HG03521 (cell line): ENCODE measurements at regions not wholly inside any gene's neighbourhood (a gene's known extent, or its start where the extent isn't known, plus 50 kb on each side); places are given as distances from the start of the nearest gene placed in this dataset.

Experiments used
- ATAC-seq: cut with Tn5 transposase; IDR thresholded peaks from one replicate; pipeline ENCODE4 v1.9.1; 2021; ENCODE audit warnings: mild to moderate bottlenecking, moderate library complexity; ENCODE audit not compliant: unreplicated experiment

DNA sequence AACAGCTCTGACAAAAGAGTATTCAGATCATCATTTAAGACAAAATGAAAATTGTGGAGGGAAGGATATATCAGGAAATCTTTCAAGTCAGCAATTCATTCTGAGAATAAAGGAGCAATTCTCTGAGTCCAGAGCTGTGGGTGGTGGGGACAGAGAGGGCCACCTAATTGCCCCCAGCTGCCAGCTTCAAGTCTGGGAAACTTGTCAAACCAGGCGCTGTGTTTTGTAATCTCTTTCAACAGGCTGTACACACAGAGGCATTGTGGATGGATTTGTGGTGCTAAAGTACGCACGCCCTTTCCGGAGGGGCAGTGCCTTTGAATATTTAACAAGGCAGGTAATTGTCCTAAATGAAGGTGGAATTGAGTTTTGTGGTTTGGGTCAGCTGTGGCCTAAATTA, 591.1 kb upstream of the BOD1L1 start:
- ATAC-seq: no peak

DNA sequence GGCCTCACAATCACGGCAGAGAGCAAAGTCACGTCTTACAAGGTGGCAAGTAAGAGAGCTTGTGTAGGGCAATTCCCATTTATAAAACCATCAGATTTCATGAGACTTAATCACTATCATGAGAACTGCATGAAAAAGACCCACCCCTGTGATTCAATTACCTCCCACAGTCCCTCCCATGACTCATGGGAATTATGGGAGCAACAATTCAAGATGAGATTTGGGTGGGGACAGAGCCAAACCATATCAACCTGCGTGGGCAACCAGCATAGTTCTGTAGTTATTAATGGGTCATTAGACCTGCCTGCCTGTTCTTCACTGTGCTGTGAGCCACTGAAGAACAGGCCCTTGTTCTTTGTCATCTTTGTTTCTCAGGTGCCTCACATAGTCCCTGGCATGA, 593.7 kb upstream of the BOD1L1 start:
- ATAC-seq: no peak

DNA sequence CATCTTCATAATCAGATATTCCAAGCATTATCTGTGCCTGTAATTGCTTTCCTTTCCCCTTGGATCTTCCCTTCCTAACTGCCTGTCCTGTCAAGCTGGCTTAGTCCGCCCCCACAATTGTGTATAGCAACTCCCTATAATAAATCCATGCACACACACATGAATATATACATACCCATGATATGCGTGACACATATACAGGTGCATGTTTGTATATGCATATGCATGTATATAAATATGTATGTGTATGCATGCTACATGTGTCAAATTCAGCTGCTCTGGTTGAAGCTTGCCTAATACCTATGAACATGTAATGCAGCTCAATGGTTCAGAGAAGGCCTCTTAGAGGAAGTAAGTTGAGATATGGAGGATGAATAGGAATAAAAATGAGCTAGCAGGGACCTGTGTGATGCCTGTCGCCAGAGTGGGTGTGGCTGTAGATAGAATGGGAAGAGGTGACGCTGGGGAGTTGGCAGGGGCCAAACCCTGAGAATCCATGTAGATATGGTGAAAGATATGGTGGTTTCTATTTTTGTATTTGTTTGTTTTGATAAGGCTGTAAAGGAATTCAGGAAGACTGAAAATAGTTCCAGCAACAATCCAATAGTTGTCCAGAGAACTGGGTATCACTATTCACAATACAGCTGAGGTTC, 595.0 kb upstream of the BOD1L1 start:
- no peak for ATAC-seq

DNA sequence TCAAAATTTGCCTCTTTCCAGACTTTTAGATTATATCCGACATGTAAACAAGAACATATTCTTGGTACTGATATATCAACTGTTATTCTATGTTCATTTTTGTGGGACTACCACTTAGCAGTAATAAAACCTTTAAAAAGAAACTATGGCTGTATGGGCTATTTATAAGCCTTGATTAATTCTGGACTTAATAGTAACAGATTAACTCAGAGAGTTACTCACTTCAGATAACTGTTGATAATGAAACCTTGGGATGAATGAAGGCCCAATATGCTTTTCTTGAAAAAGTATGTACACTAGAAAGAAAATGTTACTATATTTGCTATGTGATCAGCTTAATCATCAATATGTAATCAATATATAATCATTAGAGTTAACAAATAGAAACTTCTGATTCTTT, 595.9 kb upstream of the BOD1L1 start:
- no peak for ATAC-seq

DNA sequence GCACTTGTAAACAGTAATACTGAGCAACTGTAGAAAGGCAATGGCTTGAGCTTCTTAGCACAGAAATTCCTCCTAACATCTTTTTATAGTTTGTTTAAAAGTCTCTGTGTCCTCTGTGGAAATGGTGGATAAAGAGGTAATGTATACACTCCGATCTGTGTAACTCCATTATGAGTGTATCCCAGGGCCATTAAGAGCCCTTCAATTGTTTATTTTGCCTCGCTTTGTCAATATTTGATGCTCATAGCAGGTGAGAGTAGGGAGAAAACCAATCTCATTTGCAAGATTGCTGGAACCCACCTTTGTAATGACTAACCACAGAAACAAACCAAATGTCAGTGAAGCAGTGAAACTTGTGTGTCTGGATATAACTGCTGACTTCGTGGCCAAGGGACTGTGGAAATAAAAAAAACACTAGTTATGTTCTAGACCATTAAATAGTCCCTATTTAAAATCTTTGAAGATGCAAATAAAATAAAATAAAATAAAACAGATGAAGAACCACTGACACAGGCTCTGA, 598.2 kb upstream of the BOD1L1 start:
- ATAC-seq: no peak

DNA sequence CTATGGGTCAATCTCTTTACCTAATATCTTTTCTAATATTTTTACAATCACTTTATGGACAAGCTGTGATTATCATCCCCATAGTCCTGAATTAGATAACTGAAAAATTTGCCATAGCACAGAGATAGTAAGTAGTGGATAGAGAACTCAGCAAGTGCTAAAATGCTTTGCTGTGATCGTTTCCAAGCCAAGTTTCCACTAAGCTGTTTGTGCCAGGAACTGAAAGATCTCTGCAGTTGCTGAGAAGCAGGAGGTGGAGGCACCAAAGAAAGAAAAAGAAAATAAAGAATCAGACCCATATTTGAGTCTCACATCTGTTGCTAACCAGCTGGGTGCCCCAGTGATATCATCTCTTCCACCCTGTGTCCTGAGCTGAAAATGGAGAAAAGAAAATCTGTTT, 605.6 kb upstream of the BOD1L1 start:
- no peak for ATAC-seq

DNA sequence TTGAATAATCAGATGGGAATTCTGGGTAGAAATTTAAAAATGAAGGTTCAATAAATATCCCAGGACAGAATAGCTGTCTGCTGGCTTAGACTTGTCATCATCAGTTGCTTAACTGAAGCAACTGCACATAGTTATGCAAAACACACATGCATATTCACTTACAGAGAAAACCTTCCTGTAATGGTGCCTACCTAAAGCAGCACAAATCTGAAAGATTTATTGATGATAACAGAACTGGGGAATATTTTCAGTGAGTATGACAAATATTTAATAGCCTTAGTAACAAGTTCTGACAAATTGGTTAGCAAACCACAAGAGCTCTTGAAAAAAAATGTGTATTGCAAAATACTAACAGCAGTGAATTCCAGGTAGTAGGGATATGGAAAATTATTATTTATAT, 606.8 kb upstream of the BOD1L1 start:
- no peak for ATAC-seq

DNA sequence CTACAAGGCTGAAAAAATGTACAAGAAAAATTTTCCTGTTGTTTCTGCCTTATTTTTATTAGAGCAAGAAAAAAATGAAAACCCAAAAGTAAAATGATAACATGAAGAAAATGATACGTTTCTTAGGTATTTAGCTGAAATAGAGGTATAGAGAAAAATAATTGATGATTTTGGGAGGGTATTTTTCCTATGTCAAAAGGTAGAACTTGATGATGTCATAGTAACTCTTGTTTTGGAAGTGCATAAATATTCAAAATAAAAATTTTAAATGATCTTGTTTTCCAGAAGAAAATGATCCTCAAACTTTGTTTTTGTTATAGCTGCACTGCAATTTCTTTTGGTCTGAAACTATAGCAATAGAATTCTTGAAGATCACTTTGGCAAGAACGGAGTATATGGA, 608.8 kb upstream of the BOD1L1 start:
- ATAC-seq: no peak

DNA sequence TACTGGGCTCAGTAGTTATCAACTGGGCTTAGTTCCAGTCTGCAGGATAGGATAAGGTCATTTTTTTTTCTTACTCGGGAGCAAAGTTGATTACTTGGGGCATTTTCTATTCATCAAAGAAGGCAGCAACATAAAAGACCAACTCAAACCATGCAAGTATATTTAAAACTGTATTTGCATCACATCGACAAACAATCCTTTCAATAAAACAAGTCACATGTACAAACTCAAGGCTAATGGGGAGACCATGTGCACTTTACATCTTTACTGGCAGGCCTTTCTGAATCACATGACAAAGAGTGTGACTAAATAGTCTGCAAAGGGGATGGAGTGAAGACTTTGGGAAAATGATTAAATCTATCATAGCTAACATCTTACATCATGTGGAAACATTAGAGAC, 610.4 kb upstream of the BOD1L1 start:
- ATAC-seq: no peak

DNA sequence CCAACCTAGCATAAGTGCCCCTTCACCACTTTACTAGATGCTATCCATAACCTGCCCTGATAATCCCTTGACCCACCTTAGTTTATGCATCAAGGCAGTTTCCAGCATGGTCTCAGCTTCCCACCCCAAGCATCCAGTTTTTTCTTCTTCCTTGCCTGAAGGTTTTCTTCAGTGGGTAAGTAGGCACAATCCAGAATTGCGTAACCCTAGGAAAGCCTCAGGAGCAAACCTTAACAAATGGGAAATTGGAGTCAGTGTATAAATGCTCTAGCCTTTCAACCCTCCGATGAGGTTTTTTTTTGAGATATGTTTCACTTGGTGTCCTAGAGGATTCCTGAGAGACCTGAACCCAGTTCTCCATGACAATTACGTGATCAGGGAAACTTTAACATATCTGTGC, 614.0 kb upstream of the BOD1L1 start:
- ATAC-seq: no peak

DNA sequence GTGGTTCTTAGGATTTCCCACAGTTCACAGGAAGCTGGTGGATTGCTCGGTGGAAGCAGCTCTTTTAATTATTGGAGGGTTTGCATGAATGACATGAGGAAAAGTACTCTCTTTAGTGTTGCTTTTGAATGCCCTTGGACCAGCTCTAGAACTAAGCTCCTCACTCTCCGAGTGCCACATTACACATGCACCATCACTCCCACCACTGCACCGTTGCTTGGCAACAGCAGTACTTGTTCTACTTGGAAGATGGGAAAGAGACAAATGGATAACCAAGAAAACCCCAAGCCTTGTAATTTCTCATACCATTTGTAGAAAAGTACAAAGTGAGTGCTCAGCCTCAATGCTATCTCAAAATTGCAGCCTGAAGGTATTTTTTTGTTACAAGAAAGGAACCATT, 620.2 kb upstream of the BOD1L1 start:
- ATAC-seq: no peak

DNA sequence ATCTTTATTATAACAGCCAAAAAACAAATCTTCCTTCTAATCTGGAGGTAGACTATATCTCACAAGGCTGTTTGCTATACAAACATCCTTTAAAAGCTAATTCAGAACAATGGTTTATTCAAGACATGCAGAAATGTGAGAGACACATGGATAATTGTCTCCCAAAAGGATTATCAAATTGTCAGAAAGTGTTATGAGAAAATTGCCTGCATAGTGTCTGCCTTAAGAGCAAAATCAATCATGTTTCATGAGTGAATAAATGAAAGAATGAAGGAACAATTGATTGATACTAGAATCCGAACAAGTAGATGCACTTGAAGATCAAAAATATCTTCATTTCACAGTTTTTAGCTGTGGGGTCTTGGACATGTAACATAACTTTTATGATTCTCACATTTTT, 621.7 kb upstream of the BOD1L1 start:
- ATAC-seq: no peak

DNA sequence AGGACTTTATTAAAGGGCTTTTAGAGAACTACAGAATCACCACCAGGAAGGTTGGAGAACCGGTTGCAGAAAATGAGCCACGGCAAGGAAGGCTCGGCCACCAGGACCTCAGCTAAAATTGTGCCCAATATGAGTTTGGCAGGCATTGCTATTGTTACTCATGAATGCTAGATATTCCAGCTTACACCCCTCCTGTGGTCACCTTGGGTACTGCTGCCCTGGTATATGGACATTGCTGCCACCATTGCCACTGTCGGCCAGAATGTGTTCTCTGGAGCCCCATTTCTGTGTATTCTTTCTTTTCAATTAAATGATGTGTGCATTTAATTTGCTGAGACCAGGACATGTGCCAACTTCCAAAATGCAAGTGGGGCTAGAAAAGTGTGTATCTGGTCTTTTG, 626.7 kb upstream of the BOD1L1 start:
- ATAC-seq: no peak

DNA sequence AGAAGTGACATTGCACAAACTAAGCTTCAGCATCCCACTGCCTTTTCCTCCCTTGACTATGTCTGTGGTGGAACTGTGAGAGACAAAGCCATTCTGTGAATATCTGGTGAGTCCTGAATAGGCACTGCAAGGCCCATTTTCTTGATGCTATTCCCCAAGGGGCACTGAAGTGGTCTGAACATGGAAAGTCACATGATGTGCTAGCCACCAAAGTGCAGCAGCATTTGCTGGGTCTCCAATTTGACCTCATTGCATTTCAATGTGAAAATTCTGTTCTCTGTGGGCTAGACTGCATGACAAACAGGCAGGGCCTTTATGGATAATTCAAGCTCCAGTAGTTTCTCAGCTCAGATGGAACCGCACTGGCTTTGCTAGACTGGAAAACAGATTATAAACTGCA, 627.4 kb upstream of the BOD1L1 start:
- no peak for ATAC-seq

DNA sequence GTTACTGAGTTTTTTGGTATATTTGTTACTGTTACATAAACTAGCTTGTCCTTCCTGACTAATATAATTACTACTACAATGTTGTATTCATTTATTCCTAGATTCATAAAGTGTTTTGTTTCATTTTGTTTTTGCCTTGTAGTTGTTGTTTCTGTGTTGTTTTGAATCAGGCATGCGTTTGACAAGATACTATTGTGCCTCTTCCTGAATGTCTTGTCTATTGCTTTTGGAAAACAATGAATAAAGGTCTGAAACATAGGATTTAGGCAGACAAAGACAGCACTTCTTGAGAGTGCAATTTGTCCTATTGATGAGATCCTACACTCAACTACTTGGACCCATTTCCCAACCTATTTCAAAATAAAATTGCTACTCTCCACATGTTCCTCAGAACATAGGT, 630.4 kb upstream of the BOD1L1 start:
- ATAC-seq: no peak

DNA sequence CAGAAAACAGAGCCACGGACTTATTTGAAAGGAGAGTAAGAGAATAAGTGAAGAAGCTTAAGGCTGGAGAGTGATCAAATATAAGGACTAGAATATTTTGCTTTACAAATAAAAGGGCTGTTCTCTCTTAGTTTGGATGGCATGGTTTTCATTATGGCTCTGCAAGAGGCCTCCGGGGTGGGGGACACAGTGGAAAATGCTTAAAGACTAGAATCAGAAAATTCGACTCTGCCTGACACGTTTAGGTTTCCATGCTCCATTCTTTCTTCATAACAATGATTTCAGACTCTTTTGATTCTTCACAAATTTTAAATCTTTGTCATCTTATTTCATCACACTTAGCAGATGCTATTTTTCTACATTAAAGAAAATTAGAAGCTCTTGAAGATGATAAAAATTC, 632.4 kb upstream of the BOD1L1 start:
- ATAC-seq: no peak

DNA sequence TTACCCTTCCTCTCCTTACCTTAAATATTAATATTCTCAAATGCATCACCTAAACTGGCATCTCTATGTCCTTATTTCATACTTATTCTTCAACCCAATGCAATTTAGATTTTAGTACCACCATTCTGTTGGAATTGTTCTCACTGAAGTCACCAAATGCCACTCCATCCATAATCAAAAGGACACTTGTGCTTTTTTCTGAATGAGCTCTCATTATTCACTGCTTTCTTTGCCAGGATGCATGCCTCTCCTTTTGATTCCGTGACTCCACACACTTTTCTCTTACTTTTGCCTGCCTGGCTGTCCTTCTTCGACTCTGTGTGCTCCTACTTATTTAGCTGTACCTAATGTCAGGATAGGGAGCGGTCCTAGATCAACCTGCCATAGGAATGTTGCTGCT, 633.1 kb upstream of the BOD1L1 start:
- ATAC-seq: no peak

DNA sequence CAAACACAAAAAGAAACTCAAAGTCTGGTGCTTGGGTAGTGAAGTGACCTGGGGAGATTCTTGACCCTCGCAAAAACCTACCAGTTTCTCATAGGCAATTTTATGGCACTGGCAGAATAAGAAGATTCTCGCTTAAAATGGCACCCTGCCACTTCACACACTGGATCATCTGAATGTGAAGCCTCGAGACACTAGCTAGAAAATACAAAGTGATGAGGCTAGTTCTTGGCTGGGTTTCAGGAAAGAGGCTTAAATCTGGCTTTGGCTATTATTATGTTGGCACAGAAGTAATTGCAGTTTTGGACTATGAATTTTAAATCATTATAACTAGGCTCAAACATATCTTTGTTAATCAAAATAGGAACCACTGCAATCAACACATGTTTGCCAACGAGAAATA, 634.7 kb upstream of the BOD1L1 start:
- no peak for ATAC-seq

DNA sequence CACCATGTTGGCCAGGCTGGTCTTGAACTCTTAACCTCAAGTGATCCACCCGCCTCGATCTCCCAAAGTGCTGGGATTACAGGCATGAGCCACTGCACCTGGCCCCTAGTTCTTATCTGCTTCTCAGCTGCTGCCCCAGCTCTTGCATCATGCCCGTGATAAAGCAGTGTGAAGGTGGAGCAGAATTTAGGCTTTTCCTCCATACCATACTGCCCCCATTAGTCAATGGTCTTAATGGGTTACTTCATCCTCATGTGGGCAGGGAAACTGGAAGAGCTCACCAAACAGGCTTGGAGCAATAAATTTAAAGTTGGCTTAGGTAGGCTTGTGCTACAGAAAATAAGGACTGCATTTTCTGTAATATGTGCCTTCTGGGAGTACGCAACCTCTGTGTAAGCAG, 636.9 kb upstream of the BOD1L1 start:
- ATAC-seq: no peak

DNA sequence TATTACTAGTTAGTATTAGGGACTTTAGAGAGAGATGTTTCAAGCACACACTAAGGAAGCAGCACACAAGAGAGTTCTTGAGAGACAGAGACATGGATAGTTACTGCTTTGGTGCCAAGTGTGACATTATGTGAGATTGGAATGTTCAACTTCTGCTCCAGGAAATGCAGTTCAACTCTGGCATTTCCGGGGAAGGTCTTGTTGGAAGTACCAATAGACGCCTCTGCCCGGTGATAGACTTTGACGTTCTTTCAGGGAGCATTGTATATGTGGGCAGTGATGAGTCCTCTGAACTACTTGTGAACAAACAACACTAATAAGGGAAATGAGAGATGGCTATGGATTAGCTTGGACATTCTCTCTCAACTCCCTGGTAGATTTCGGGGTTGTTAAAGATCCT, 638.1 kb upstream of the BOD1L1 start:
- no peak for ATAC-seq

DNA sequence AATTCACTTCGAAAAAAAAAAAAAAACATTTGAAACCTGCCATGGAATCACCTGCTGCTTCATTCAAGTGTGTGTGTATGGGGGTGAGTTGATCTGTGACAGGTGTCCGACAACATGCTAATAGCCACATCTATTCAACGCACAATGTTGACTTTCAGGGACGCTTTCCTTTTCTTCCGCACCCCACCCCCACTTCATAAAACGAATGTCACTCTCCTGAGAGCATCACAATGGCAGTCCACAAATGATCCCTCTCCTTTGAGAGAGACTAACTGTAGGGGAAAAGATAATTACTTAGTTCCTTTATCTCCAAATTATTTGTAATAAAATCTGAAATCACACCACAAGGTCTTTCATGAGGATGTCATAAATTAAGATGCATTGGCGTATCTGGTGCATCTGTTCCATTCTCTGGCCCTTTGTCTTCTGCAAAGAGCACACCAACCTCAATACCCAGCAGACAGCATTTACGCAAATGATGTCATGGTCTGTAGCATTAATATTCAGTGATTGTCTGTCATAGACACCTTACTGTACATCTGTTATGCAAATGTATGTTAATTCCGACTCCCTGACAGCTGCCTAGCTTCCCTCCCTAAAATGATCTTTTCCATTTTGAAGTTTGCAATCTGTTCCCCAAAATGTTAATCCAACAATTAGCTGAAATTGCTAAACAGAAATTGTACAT, 640.0 kb upstream of the BOD1L1 start:
- no peak for ATAC-seq

DNA sequence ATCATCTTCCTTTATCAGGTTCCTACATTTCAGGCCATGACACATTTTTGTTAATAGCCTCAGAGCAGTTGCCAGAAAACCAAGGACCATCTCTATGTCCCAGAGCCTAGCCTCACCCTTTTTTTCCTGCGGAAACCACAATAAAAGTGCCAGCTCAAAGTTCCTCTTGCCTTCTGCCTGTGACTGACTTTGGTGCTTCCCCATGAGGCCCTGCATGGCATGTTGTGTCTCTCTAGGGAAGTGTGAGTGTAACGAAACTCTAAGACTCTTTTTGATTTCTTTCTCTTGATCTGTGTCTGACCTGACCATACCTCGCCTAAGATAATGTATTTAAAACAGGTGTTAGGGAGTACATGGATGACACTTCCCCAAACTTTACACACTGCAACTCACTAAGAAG, 642.3 kb upstream of the BOD1L1 start:
- ATAC-seq: no peak

DNA sequence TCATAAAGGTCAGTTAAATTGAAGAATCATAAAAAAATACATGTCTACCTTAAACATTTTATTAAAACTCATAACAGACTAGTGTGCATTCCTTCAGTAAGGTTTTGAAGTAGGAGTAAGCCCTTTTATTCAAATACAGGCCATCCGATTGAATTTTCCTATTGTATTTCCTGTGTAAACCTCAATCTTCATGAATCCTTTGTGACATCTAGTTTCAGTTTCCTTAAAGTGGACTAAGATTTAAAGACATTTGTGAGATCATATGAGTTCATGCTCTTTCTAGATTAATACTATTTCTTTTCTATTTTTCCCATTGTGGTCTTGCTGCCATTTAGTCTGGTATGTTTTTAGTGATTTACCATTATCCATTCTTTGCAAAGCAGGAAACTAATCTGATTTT, 644.7 kb upstream of the BOD1L1 start:
- ATAC-seq: no peak
